CD4-positive, alpha-beta T cell (primary cell): ENCODE measurements at regions not wholly inside any gene's neighbourhood (a gene's known extent, or its start where the extent isn't known, plus 50 kb on each side); places are given as distances from the start of the nearest gene placed in this dataset.

ENCODE experiments used
- ATAC-seq: fragments of 200-7000 bp; cut with Tn5 transposase; one replicate; pipeline ENCODE4 v1.10.0; 2022; ENCODE audit warnings: mild to moderate bottlenecking; ENCODE audit not compliant: poor library complexity
- CTCF ChIA-PET: fragments of 350-600 bp; sonication (Branson Sonifier 250); formaldehyde crosslinking; loops from one replicate; lab custom pipeline; 2021; ENCODE audit warnings: antibody characterized with exemption, inconsistent platforms; lab: Charles Lee
- POLR2A ChIA-PET: fragments of 350-600 bp; sonication (Branson Sonifier 250); formaldehyde crosslinking; loops from one replicate; lab custom pipeline; 2021; ENCODE audit warnings: antibody characterized with exemption, inconsistent platforms; lab: Charles Lee
- DNase-seq, 14 experiments: peaks; one replicate each; pipeline ENCODE4 v3.0.0-alpha.2; 2013 to 2020; ENCODE audit warnings: mixed read lengths in 2 of 14
- H3K27ac ChIP-seq, 2 donors: one replicate each; pipeline versions ENCODE4 v1.5.1 to v1.7.0; 2013; ENCODE audit warnings: low read length in 2 of 2, low read depth in 1 of 2, mild to moderate bottlenecking in 1 of 2
- H3K27me3 ChIP-seq, 2 experiments: 1 replicate in 1 of 2; 2 replicates in 1 of 2; pipeline versions ENCODE4 v1.6.1 to v1.7.0; 2013; ENCODE audit warnings: low read length in 2 of 2, control low read depth in 1 of 2, mild to moderate bottlenecking in 1 of 2, moderate library complexity in 1 of 2; ENCODE audit not compliant: insufficient read depth in 2 of 2, control insufficient read depth in 1 of 2
- H3K36me3 ChIP-seq: one replicate; pipeline ENCODE4 v1.6.1; 2013; ENCODE audit warnings: low read length, control low read depth; ENCODE audit not compliant: insufficient read depth
- H3K4me1 ChIP-seq: one replicate; pipeline ENCODE4 v1.6.1; 2013; ENCODE audit warnings: low read length, control low read depth; ENCODE audit not compliant: insufficient read depth
- H3K4me3 ChIP-seq: one replicate; pipeline ENCODE4 v1.5.1; 2013; ENCODE audit warnings: mild to moderate bottlenecking, low read length, moderate library complexity
- H3K9me3 ChIP-seq, 2 experiments: 1 replicate in 1 of 2; 2 replicates in 1 of 2; pipeline versions ENCODE4 v1.6.1 to v1.7.0; 2013; ENCODE audit warnings: low read length in 2 of 2, mild to moderate bottlenecking in 2 of 2, control low read depth in 1 of 2, moderate library complexity in 1 of 2; ENCODE audit not compliant: control insufficient read depth in 1 of 2, insufficient read depth in 1 of 2
- H3K27ac Mint-ChIP-seq: one replicate; pipeline ENCODE4 v1.8.0; 2020; ENCODE audit warnings: mixed read lengths
- H3K27me3 Mint-ChIP-seq: one replicate; pipeline ENCODE4 v1.8.0; 2021; ENCODE audit warnings: mixed read lengths
- H3K36me3 Mint-ChIP-seq: one replicate; pipeline ENCODE4 v1.8.0; 2021; ENCODE audit warnings: low read depth, mixed read lengths
- H3K4me1 Mint-ChIP-seq: one replicate; pipeline ENCODE4 v1.8.0; 2021; ENCODE audit warnings: low read depth, mixed read lengths
- H3K4me3 Mint-ChIP-seq: one replicate; pipeline ENCODE4 v1.8.0; 2020; ENCODE audit warnings: mild to moderate bottlenecking, mixed read lengths
- H3K9me3 Mint-ChIP-seq: one replicate; pipeline ENCODE4 v1.8.0; 2020; ENCODE audit warnings: mixed read lengths
- CTCF ChIP-seq: fragments of 200-600 bp; IDR thresholded peaks from one replicate; pipeline ENCODE4 v1.8.0; 2022; ENCODE audit warnings: antibody characterized with exemption, mild to moderate bottlenecking
- intact Hi-C, 2 experiments: fragments of 100-400 bp; cut with DNase I in 1 of 2; cut with micrococcal nuclease in 1 of 2; formaldehyde crosslinking; loops; one replicate each; pipeline versions ENCODE4 v1.15.1 to v1.9.0; 2023 to 2025; cut with DNase I, micrococcal nuclease

- H3K27me3 ChIP-seq = no peaks in the 10 kb centered on the region
- H3K9me3 ChIP-seq = no peaks in the 10 kb centered on the region
- H3K36me3 ChIP-seq = no peaks in the 10 kb centered on the region
- no peak for ATAC-seq
- H3K4me1 Mint-ChIP-seq = peaks cover 5% of the 10 kb centered on the region
- no peak overlapping the region for H3K27ac Mint-ChIP-seq
- no peaks in the 10 kb centered on the region for H3K36me3 Mint-ChIP-seq
- intact Hi-C loops = no loop called here
- no peak overlapping the region for H3K4me3 ChIP-seq
- peaks cover 5% of the 10 kb centered on the region for H3K27me3 Mint-ChIP-seq
- H3K27ac ChIP-seq = no peak overlapping the region
- no peak overlapping the region for H3K4me3 Mint-ChIP-seq
- CTCF ChIA-PET = no interaction called here
- DNase-seq = no peak
- TF ChIP-seq CTCF = no peak
- H3K9me3 Mint-ChIP-seq = no peaks in the 10 kb centered on the region
- POLR2A ChIA-PET = no interaction called here
- H3K4me1 ChIP-seq = no peaks in the 10 kb centered on the region
Measured at GRCh38 chr4:149987330-149988086, 90.7 kb upstream of the DCLK2 start.

GRCh38 chr4:149988087-149988410 lies 90.2 kb upstream of the DCLK2 start:
- no peaks in the 10 kb centered on the region for H3K36me3 ChIP-seq
- ChIA-PET POLR2A (no interaction called here), CTCF (no interaction called here)
- no peaks in the 10 kb centered on the region for H3K9me3 ChIP-seq
- Mint-ChIP-seq H3K27me3 (peaks cover 5% of the 10 kb centered on the region), H3K9me3 (no peaks in the 10 kb centered on the region), H3K4me3 (no peak overlapping the region), H3K27ac (no peak overlapping the region), H3K4me1 (peaks cover 5% of the 10 kb centered on the region), H3K36me3 (no peaks in the 10 kb centered on the region)
- no peak overlapping the region for H3K27ac ChIP-seq
- ATAC-seq (no peak), DNase-seq (no peak)
- TF ChIP-seq CTCF = no peak
- no peak overlapping the region for H3K4me3 ChIP-seq
- intact Hi-C loops = no loop called here
- H3K27me3 ChIP-seq = no peaks in the 10 kb centered on the region
- no peaks in the 10 kb centered on the region for H3K4me1 ChIP-seq

DNA sequence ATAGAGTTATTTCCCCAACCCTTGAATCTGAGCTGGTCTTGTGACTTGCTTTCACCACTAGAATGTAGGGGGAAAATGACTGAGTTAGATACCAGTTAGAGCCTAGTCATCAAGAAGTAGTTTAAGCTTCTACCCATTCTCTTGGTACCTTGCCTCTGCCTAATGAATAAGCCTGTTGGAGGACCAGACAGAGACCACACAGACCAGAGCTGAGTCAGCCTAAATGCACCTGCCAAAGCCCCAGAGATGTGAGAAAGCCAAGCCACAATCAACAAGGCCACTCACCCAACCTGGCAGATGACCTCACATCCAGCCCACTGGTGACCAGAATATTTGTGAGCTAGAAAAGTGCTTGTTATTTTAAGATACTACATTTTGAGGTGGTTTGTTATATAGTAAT lies 85.2 kb upstream of the DCLK2 start:
- POLR2A ChIA-PET = no interaction called here
- Mint-ChIP-seq H3K27ac (no peak overlapping the region), H3K4me1 (no peaks in the 10 kb centered on the region), H3K36me3 (no peaks in the 10 kb centered on the region), H3K27me3 (peaks cover 5% of the 10 kb centered on the region), H3K4me3 (no peak overlapping the region), H3K9me3 (no peaks in the 10 kb centered on the region)
- intact Hi-C loops = no loop called here
- no peaks in the 10 kb centered on the region for H3K36me3 ChIP-seq
- no peak for ATAC-seq
- H3K9me3 ChIP-seq = no peaks in the 10 kb centered on the region
- CTCF ChIA-PET = no interaction called here
- DNase-seq = no peak
- no peaks in the 10 kb centered on the region for H3K4me1 ChIP-seq
- H3K27me3 ChIP-seq = no peaks in the 10 kb centered on the region
- H3K27ac ChIP-seq = no peak overlapping the region
- TF ChIP-seq CTCF = no peak
- no peak overlapping the region for H3K4me3 ChIP-seq
